Activated CD4-positive, alpha-beta T cell treated with anti-CD3 and anti-CD28 coated beads, Interleukin-2, amount 10 ng/mL, durations not matched to agents 24 days and 14 days (primary cell): ENCODE measurements at regions not wholly inside any gene's neighbourhood (a gene's known extent, or its start where the extent isn't known, plus 50 kb on each side); places are given as distances from the start of the nearest gene placed in this dataset.

ENCODE experiments used
- DNase-seq: peaks from one replicate; pipeline ENCODE4 v3.0.0; 2022
- H3K27ac Mint-ChIP-seq: one replicate; pipeline ENCODE4 v1.8.0; 2022; ENCODE audit warnings: mild to moderate bottlenecking, mixed read lengths
- H3K27me3 Mint-ChIP-seq: one replicate; pipeline ENCODE4 v1.8.0; 2022; ENCODE audit warnings: mixed read lengths
- H3K36me3 Mint-ChIP-seq: one replicate; pipeline ENCODE4 v1.8.0; 2022; ENCODE audit warnings: low read depth, mild to moderate bottlenecking, mixed read lengths
- H3K4me1 Mint-ChIP-seq: one replicate; pipeline ENCODE4 v1.8.0; 2021; ENCODE audit warnings: mixed read lengths
- H3K4me3 Mint-ChIP-seq: one replicate; pipeline ENCODE4 v1.8.0; 2022; ENCODE audit warnings: mild to moderate bottlenecking, moderate library complexity, mixed read lengths
- H3K9me3 Mint-ChIP-seq: one replicate; pipeline ENCODE4 v1.8.0; 2021; ENCODE audit warnings: mixed read lengths
- intact Hi-C: fragments of 100-400 bp; cut with micrococcal nuclease; formaldehyde crosslinking; loops from one replicate; pipeline ENCODE4 v1.15.1; 2023

DNA sequence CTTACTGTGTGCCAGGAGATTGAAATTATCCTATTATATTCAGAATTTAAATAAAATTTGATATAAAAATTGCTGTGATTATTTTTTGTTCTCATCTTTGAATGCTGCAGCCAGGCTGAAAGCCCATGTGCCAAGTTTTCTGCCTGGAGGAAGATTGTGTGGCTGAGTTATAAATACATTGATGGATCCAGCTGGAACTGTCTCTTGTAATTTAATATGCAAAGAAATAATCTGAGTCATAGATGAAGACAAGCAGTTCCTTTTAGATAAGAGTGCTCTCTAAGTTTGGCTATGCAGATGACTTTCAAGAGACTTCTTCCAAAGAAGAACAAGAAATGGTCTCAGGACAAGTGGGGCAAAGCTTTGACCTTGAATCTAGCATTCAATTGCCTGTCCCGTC is 871.0 kb downstream of the CDH11 start:
- Mint-ChIP-seq H3K9me3 (peaks cover 6% of the 10 kb centered on the region), H3K4me1 (no peaks in the 10 kb centered on the region), H3K4me3 (no peak overlapping the region), H3K27me3 (no peaks in the 10 kb centered on the region), H3K27ac (no peak overlapping the region), H3K36me3 (no peaks in the 10 kb centered on the region)
- intact Hi-C loops = no loop called here
- DNase-seq = no peak

DNA sequence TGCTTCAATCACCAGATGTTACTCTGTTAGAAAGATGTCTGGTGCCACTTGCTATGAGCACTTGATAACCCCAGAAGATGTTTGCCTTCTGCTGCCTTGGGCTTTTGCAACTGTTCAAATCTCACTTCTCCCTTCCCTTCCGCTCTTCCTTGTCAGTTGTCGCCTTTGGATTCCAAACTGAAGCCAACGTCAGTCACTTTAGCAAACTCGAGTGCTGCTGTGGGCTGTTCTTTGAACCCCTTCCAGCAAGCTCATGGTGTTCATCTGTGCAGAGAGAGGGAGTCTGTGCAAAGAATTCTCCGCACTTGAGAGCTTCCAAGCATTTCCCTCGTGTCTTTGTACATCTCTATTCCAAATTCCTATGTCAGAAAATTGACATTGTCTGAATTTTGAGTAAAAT is 879.4 kb downstream of the CDH11 start:
- H3K9me3 Mint-ChIP-seq = peaks cover 19% of the 10 kb centered on the region

DNA sequence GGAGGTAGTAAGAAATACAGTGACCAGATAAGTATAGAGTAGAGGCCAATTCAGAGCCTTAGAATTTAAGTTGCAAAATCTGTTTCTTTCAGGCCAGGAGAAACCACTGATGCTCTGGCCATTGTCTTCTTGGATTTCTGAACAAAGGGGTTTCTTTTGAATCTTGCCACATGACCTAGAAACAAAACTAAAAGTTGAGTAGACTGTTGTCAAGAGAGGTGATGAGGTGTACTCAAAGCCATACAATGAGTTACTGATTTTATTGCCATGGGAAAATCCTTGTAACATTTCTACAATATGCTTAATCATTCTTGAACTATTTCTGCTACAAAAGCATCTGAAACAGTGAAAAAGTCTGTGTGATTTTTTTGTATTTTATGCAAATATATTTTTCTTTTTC is 881.3 kb downstream of the CDH11 start:
- Mint-ChIP-seq H3K4me1 (no peaks in the 10 kb centered on the region), H3K9me3 (peaks cover 16% of the 10 kb centered on the region), H3K27me3 (no peaks in the 10 kb centered on the region), H3K27ac (no peak overlapping the region), H3K4me3 (no peak overlapping the region), H3K36me3 (no peaks in the 10 kb centered on the region)
- DNase-seq = no peak
- intact Hi-C loops = no loop called here

More for the DNA sequence above, 879.4 kb downstream of the CDH11 start:
- Mint-ChIP-seq H3K27me3 (no peaks in the 10 kb centered on the region), H3K4me1 (no peaks in the 10 kb centered on the region), H3K27ac (no peak overlapping the region), H3K4me3 (no peak overlapping the region), H3K36me3 (no peaks in the 10 kb centered on the region)
- intact Hi-C loops = no loop called here
- no peak for DNase-seq

DNA sequence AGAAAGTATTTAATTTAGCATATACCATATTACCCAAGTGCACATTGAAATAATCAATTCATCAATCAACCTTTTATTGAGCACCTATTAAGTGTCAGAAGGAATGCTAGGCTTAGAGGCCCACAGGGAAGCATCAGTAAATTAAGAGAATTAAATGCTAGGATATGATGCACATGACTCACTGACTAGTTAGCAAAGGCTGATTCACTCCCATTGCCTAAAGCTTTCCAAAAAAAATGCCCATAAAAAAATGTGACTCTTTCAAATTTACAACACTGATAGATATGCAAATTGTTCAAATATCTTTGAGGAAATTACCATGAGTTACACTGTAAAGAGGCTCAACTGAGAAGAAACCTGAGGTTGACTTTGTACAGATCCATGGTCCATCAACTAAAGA is 883.3 kb downstream of the CDH11 start:
- intact Hi-C loops = no loop called here
- no peaks in the 10 kb centered on the region for H3K4me1 Mint-ChIP-seq
- H3K27ac Mint-ChIP-seq = no peak overlapping the region
- H3K36me3 Mint-ChIP-seq = no peaks in the 10 kb centered on the region
- peaks cover 16% of the 10 kb centered on the region for H3K9me3 Mint-ChIP-seq
- DNase-seq = no peak
- H3K4me3 Mint-ChIP-seq = no peak overlapping the region
- H3K27me3 Mint-ChIP-seq = no peaks in the 10 kb centered on the region

- Mint-ChIP-seq H3K4me3 (no peak overlapping the region), H3K36me3 (no peaks in the 10 kb centered on the region), H3K27ac (no peak overlapping the region), H3K27me3 (no peaks in the 10 kb centered on the region), H3K9me3 (peaks cover 16% of the 10 kb centered on the region), H3K4me1 (no peaks in the 10 kb centered on the region)
- intact Hi-C loops = no loop called here
- no peak for DNase-seq
Observed at GRCh38 chr16:64236316-64236715, 885.5 kb downstream of the CDH11 start.

- H3K9me3 Mint-ChIP-seq = peaks cover 14% of the 10 kb centered on the region
- H3K4me3 Mint-ChIP-seq = no peak overlapping the region
- H3K27ac Mint-ChIP-seq = no peak overlapping the region
- H3K27me3 Mint-ChIP-seq = no peaks in the 10 kb centered on the region
- no peaks in the 10 kb centered on the region for H3K4me1 Mint-ChIP-seq
- intact Hi-C loops = no loop called here
- no peak for DNase-seq
- H3K36me3 Mint-ChIP-seq = no peaks in the 10 kb centered on the region
Observed at GRCh38 chr16:64234200-64234599, 887.7 kb downstream of the CDH11 start.

- H3K4me1 Mint-ChIP-seq = no peaks in the 10 kb centered on the region
- H3K27me3 Mint-ChIP-seq = no peaks in the 10 kb centered on the region
- intact Hi-C loops = no loop called here
- H3K36me3 Mint-ChIP-seq = no peaks in the 10 kb centered on the region
- no peak overlapping the region for H3K4me3 Mint-ChIP-seq
- H3K9me3 Mint-ChIP-seq = peaks cover 15% of the 10 kb centered on the region
- DNase-seq = no peak
- H3K27ac Mint-ChIP-seq = no peak overlapping the region
Observed at GRCh38 chr16:64225696-64226095, 896.2 kb downstream of the CDH11 start.

GRCh38 chr16:64225036-64225435 is 896.8 kb downstream of the CDH11 start:
- no peak overlapping the region for H3K4me3 Mint-ChIP-seq
- no peak overlapping the region for H3K27ac Mint-ChIP-seq
- no peaks in the 10 kb centered on the region for H3K36me3 Mint-ChIP-seq
- intact Hi-C loops = no loop called here
- DNase-seq = no peak
- no peaks in the 10 kb centered on the region for H3K27me3 Mint-ChIP-seq
- H3K4me1 Mint-ChIP-seq = no peaks in the 10 kb centered on the region
- peaks cover 15% of the 10 kb centered on the region for H3K9me3 Mint-ChIP-seq

GRCh38 chr16:64217789-64218535 is 903.9 kb downstream of the CDH11 start:
- intact Hi-C loops = no loop called here
- no peak overlapping the region for H3K27ac Mint-ChIP-seq
- no peak overlapping the region for H3K4me3 Mint-ChIP-seq
- H3K9me3 Mint-ChIP-seq = no peaks in the 10 kb centered on the region
- DNase-seq = no peak
- H3K36me3 Mint-ChIP-seq = no peaks in the 10 kb centered on the region
- H3K4me1 Mint-ChIP-seq = no peaks in the 10 kb centered on the region
- H3K27me3 Mint-ChIP-seq = no peaks in the 10 kb centered on the region

DNA sequence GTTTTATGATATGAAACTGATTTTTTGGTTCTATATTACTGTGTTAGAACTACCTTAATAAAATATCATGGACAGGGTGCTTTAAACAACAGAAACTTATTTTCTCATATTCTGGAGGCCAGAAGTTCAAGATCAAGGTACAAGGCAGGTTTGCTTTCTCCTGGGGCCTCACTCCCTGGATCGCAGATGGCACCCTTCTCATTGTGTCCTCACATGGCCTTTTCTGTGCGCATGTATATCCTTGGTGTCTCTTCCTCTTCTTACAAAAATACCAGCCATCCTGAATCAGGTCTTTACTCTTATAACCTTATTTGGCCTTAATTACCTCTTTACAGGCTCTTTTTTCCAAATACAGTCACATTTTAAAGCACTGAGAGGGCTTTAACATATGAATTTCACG is 906.1 kb downstream of the CDH11 start:
- Mint-ChIP-seq H3K27me3 (no peaks in the 10 kb centered on the region), H3K27ac (no peak overlapping the region), H3K4me3 (no peak overlapping the region), H3K36me3 (no peaks in the 10 kb centered on the region), H3K9me3 (no peaks in the 10 kb centered on the region), H3K4me1 (no peaks in the 10 kb centered on the region)
- no peak for DNase-seq
- intact Hi-C loops = no loop called here

DNA sequence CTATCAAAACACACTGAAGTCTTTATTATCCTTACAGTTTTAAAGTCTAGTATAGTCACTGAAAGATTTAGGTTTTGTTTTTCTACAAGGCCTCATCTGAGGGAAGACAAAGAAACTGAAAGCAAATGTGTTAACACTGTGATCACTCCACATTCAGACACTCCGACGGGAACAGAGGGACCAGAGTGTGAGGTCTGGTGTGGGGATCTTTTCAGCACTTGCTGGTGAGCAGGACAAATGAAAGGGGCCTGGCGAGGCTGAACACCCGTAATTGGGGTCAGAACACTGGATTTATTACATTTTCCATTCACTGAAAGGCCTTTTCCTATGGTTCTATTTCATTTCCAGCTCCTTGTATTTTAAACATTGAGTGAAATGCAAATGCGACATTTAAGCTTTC is 910.5 kb downstream of the CDH11 start:
- Mint-ChIP-seq H3K4me3 (no peak overlapping the region), H3K36me3 (no peaks in the 10 kb centered on the region), H3K9me3 (peaks cover 3% of the 10 kb centered on the region), H3K27me3 (no peaks in the 10 kb centered on the region), H3K27ac (no peak overlapping the region), H3K4me1 (no peaks in the 10 kb centered on the region)
- intact Hi-C loops = no loop called here
- DNase-seq = no peak

DNA sequence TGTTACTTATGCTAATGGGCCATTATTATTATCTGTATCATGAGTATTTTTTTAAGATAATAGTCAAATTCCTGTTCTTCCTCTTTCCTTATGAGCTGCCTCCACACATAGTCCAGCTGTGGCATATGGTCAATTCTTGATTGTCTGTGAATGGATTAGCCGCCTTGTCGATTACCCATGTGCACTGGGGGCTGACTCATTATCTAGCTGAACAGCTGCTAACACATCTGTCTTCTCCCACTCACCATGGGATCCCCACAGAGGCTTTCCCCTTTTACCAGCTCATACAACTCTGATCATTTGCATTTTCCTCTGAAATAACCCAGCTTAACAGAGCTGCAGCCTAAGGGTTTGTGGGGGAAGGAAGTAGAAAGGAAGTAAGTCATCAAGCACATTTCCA is 915.0 kb downstream of the CDH11 start:
- H3K4me1 Mint-ChIP-seq = no peaks in the 10 kb centered on the region
- DNase-seq = no peak
- no peak overlapping the region for H3K27ac Mint-ChIP-seq
- no peaks in the 10 kb centered on the region for H3K36me3 Mint-ChIP-seq
- peaks cover 11% of the 10 kb centered on the region for H3K9me3 Mint-ChIP-seq
- intact Hi-C loops = no loop called here
- H3K27me3 Mint-ChIP-seq = no peaks in the 10 kb centered on the region
- H3K4me3 Mint-ChIP-seq = no peak overlapping the region

DNA sequence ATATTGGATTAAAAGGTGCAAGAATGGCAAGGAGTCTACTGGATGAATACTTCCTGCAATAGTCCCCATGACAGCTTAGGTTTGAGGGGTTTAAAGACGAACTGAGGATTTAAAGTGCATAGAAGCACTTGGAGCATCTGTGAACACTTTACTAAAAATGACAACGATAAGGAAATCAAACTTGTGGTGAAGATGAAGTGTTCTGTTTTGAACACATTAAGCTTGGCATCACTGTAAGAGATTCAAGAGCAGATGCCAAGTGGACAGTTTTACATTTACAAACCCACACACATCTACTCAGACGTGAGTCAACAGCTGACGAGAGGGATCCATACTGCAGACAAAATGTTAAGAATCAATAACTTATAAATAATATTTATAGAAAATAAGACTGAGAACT is 918.7 kb downstream of the CDH11 start:
- intact Hi-C loops = no loop called here
- Mint-ChIP-seq H3K4me3 (no peak overlapping the region), H3K36me3 (no peaks in the 10 kb centered on the region), H3K27ac (no peak overlapping the region), H3K27me3 (no peaks in the 10 kb centered on the region), H3K9me3 (peaks cover 11% of the 10 kb centered on the region), H3K4me1 (no peaks in the 10 kb centered on the region)
- DNase-seq = no peak

GRCh38 chr16:64202571-64202970 is 919.3 kb downstream of the CDH11 start:
- Mint-ChIP-seq H3K27me3 (no peaks in the 10 kb centered on the region), H3K4me1 (no peaks in the 10 kb centered on the region), H3K4me3 (no peak overlapping the region), H3K9me3 (peaks cover 11% of the 10 kb centered on the region), H3K27ac (no peak overlapping the region), H3K36me3 (no peaks in the 10 kb centered on the region)
- no peak for DNase-seq
- intact Hi-C loops = no loop called here

- H3K9me3 Mint-ChIP-seq = peaks cover 9% of the 10 kb centered on the region
- H3K27ac Mint-ChIP-seq = no peak overlapping the region
- DNase-seq = no peak
- H3K4me1 Mint-ChIP-seq = no peaks in the 10 kb centered on the region
- no peaks in the 10 kb centered on the region for H3K27me3 Mint-ChIP-seq
- intact Hi-C loops = no loop called here
- H3K4me3 Mint-ChIP-seq = no peak overlapping the region
- H3K36me3 Mint-ChIP-seq = no peaks in the 10 kb centered on the region
Observed at GRCh38 chr16:64196444-64196843, 925.4 kb downstream of the CDH11 start.
